T-helper 2 cell treated with Interferon-gamma antibody and Interleukin-4, amounts not matched to agents 100 ng/mL and 5 ng/mL, for 36 hours (primary cell): ENCODE measurements at regions not wholly inside any gene's neighbourhood (a gene's known extent, or its start where the extent isn't known, plus 50 kb on each side); places are given as distances from the start of the nearest gene placed in this dataset.

Source experiments
- intact Hi-C: fragments of 100-400 bp; cut with micrococcal nuclease; formaldehyde crosslinking; loops from one replicate; pipeline ENCODE4 v1.15.1; 2023

DNA sequence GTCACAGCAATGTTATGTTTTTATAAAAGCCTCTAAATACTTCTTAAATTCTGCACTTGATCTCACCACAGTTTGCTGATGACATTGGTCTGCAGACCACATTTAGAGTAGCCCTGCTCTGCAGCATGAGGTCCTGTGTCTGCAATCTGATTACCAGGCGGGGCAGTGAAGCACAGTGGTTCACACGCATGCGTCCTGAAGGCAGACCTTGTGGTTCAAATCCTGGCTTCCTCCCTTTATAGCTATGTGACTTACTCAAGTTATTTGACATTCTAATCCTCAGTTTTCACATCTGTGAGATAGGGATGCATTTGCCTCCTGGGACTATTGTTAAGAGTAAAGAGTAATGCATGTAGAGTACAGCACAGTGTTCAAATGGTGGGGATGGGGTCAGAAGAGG is 50.3 kb downstream of the BMAL2 start:
- intact Hi-C loops = loop anchor here (5.0 kb wide), 2 partner anchors 51 to 269 kb away; partner anchors contain the start of gene BMAL2

GRCh38 chr12:27383429-27384260 is 51.0 kb downstream of the BMAL2 start:
- intact Hi-C loops = loop anchor here (2.0 to 5.0 kb wide), 3 partner anchors 51 to 361 kb away; partner anchors contain the start of genes BMAL2 and MED21

- intact Hi-C loops = loop anchor here (2.0 to 5.0 kb wide), 3 partner anchors 52 to 361 kb away; partner anchors contain the start of genes BMAL2 and MED21
Observed at GRCh38 chr12:27384261-27384590, 51.6 kb downstream of the BMAL2 start.

- intact Hi-C loops = loop anchor here (2.0 kb wide), 1 partner anchor 363 kb away; the partner anchor contains the start of gene MED21
Observed at GRCh38 chr12:27385766-27386564, 53.3 kb downstream of the BMAL2 start.

GRCh38 chr12:27387473-27387872 is 54.8 kb downstream of the BMAL2 start:
- intact Hi-C loops = no loop called here

- intact Hi-C loops = no loop called here
Observed at GRCh38 chr12:27388650-27389049, 56.0 kb downstream of the BMAL2 start.

GRCh38 chr12:27394676-27395075 is 51.9 kb upstream of the SMCO2 start:
- intact Hi-C loops = no loop called here

DNA sequence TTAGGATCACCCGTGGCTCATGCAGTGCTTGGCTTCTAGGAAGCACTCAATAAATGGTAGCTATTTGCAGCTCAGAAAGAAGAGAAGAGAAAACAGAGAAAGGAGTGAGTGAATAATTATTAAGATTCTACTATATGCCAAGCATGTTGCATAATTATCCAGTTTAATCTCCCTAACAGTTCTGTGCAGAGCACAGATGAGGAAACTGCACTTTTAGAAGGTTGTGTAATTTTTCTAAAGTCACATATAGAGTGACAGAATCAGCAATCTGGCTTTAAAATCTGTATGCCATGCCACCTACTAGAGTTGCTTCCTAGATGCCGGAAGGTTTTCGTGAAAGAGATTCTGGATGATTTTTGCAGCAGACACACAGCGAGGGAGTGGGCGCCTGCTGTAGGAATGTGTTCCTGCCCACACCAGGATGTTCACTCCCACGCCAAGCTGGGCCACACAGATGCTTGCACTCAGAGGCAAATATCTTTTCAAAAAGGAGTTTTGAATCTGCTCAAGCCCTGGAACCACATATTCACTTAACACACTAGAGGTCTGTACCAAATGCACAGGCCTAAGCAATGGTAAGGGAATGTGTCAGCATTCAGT is 50.2 kb upstream of the SMCO2 start:
- intact Hi-C loops = no loop called here
